Stimulated activated CD8-positive, alpha-beta memory T cell treated with anti-CD3 and anti-CD28 coated beads, Interleukin-7, amount 100 ng/mL, for 24 hours (primary cell): ENCODE measurements at regions not wholly inside any gene's neighbourhood (a gene's known extent, or its start where the extent isn't known, plus 50 kb on each side); places are given as distances from the start of the nearest gene placed in this dataset.

Experiments
- DNase-seq: peaks from one replicate; pipeline ENCODE4 v3.0.0-alpha.2; 2020; ENCODE audit warnings: low read depth

- no peak for DNase-seq
These were observed 391.3 kb downstream of the CMPK2 start for GRCh38 chr2:6474161-6475140.

GRCh38 chr2:6475155-6475940 is 390.4 kb downstream of the CMPK2 start:
- DNase-seq: no peak

GRCh38 chr2:6480514-6480913 is 385.2 kb downstream of the CMPK2 start:
- DNase-seq: no peak

- no peak for DNase-seq
These were observed 383.5 kb downstream of the CMPK2 start for GRCh38 chr2:6482256-6482655.

GRCh38 chr2:6487765-6488164 is 377.9 kb downstream of the CMPK2 start:
- DNase-seq: no peak

GRCh38 chr2:6492573-6492972 is 373.1 kb downstream of the CMPK2 start:
- no peak for DNase-seq

- DNase-seq: no peak
These were observed 372.4 kb downstream of the CMPK2 start for GRCh38 chr2:6493266-6493665.

GRCh38 chr2:6493669-6494068 is 372.0 kb downstream of the CMPK2 start:
- no peak for DNase-seq

- DNase-seq: no peak
These were observed 370.2 kb downstream of the CMPK2 start for GRCh38 chr2:6495466-6495865.

- no peak for DNase-seq
These were observed 369.3 kb downstream of the CMPK2 start for GRCh38 chr2:6496376-6496775.

GRCh38 chr2:6497048-6497447 is 368.7 kb downstream of the CMPK2 start:
- DNase-seq: no peak

GRCh38 chr2:6498841-6499240 is 366.9 kb downstream of the CMPK2 start:
- DNase-seq: no peak

GRCh38 chr2:6499691-6500090 is 366.0 kb downstream of the CMPK2 start:
- no peak for DNase-seq

GRCh38 chr2:6506361-6506794 is 359.3 kb downstream of the CMPK2 start:
- no peak for DNase-seq

GRCh38 chr2:6506859-6507258 is 358.8 kb downstream of the CMPK2 start:
- no peak for DNase-seq

GRCh38 chr2:6510532-6510931 is 355.2 kb downstream of the CMPK2 start:
- DNase-seq: no peak

- DNase-seq: no peak
These were observed 353.1 kb downstream of the CMPK2 start for GRCh38 chr2:6512589-6512988.

- DNase-seq: no peak
These were observed 349.0 kb downstream of the CMPK2 start for GRCh38 chr2:6516674-6517073.

GRCh38 chr2:6518361-6518760 is 347.3 kb downstream of the CMPK2 start:
- DNase-seq: no peak

GRCh38 chr2:6523476-6523875 is 342.2 kb downstream of the CMPK2 start:
- DNase-seq: no peak

- no peak for DNase-seq
These were observed 340.8 kb downstream of the CMPK2 start for GRCh38 chr2:6524691-6525474.

- DNase-seq: no peak
These were observed 340.2 kb downstream of the CMPK2 start for GRCh38 chr2:6525475-6525964.
